ENCODE measurements at regions not wholly inside any gene's neighbourhood (a gene's known extent, or its start where the extent isn't known, plus 50 kb on each side); places are given as distances from the start of the nearest gene placed in this dataset.

DNA sequence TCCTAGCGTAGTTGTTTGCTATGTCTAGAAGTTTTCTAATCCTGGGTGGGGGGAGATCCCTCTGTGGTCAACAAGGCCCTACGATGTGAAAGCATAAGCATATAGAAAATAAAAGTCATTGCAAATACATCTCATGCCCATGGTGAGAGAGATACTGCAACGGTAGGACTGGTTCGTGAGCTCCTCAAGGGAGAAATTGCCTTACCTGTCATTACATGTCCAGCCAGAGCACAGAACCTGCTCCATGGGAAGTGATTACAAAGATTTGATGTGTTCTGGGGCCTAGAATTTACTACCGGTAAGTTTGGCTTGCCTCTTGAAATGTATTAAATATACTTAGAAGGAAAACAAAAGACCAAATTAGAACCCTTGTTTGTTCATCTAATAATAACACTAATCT lies 60.9 kb upstream of the FAM47B start:
- TF ChIP-seq, protein P1, sequence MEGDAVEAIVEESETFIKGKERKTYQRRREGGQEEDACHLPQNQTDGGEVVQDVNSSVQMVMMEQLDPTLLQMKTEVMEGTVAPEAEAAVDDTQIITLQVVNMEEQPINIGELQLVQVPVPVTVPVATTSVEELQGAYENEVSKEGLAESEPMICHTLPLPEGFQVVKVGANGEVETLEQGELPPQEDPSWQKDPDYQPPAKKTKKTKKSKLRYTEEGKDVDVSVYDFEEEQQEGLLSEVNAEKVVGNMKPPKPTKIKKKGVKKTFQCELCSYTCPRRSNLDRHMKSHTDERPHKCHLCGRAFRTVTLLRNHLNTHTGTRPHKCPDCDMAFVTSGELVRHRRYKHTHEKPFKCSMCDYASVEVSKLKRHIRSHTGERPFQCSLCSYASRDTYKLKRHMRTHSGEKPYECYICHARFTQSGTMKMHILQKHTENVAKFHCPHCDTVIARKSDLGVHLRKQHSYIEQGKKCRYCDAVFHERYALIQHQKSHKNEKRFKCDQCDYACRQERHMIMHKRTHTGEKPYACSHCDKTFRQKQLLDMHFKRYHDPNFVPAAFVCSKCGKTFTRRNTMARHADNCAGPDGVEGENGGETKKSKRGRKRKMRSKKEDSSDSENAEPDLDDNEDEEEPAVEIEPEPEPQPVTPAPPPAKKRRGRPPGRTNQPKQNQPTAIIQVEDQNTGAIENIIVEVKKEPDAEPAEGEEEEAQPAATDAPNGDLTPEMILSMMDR (conservative IDR thresholded peaks at IDR 0.05 in 1 of 2, IDR thresholded peaks at IDR 0.05 in 1 of 2; ENCODE audit: extremely low read depth in 1 of 2, insufficient read depth in 1 of 2, low read depth in 1 of 2, low read length in 2 of 2) = no peak
- no peak for TF ChIP-seq EZH2 (IDR thresholded peaks at IDR 0.05; ENCODE audit: borderline replicate concordance, low read length)

Data from mammary epithelial cell (primary cell).